ENCODE measurements at regions not wholly inside any gene's neighbourhood (a gene's known extent, or its start where the extent isn't known, plus 50 kb on each side); places are given as distances from the start of the nearest gene placed in this dataset.
"Not testable (repeated sequence)": the region's sequence is repeated elsewhere in the genome, so short reads cannot be mapped to it uniquely, and the experiment has no call there.

- no peaks in the 10 kb centered on the region for H3K9me3 ChIP-seq (ENCODE audit: control insufficient read depth, low read length)
These were observed 110.8 kb downstream of the TRIM27 start for GRCh38 chr6:28812778-28813569.

GRCh38 chr6:28814032-28814976 is 109.5 kb downstream of the TRIM27 start:
- H3K4me1 ChIP-seq (ENCODE audit: control insufficient read depth, insufficient read depth, low read length, poor library complexity, severe bottlenecking): no peaks in the 10 kb centered on the region
- H3K27me3 ChIP-seq (replicated peaks; ENCODE audit: control insufficient read depth, insufficient read depth, low read length, poor library complexity, severe bottlenecking): peaks cover 65% of the 10 kb centered on the region
- H3K36me3 ChIP-seq (ENCODE audit: control insufficient read depth, insufficient read depth, low read length): no peaks in the 10 kb centered on the region
- no peak for DNase-seq
- no peaks in the 10 kb centered on the region for H3K9me3 ChIP-seq (ENCODE audit: control insufficient read depth, low read length)
- H3K4me3 ChIP-seq (ENCODE audit: insufficient read depth, low read depth, low read length, poor library complexity, severe bottlenecking): no peak overlapping the region
- no peak overlapping the region for H3K27ac ChIP-seq (ENCODE audit: insufficient read depth, low read length, poor library complexity, severe bottlenecking)

More at GRCh38 chr6:28812778-28813569, 110.8 kb downstream of the TRIM27 start:
- Histone ChIP-seq H3K4me1 (ENCODE audit: control insufficient read depth, insufficient read depth, low read length, poor library complexity, severe bottlenecking) (no peaks in the 10 kb centered on the region), H3K27ac (ENCODE audit: insufficient read depth, low read length, poor library complexity, severe bottlenecking) (no peak overlapping the region), H3K36me3 (ENCODE audit: control insufficient read depth, insufficient read depth, low read length) (no peaks in the 10 kb centered on the region), H3K4me3 (ENCODE audit: insufficient read depth, low read depth, low read length, poor library complexity, severe bottlenecking) (no peak overlapping the region), H3K27me3 (replicated peaks; ENCODE audit: control insufficient read depth, insufficient read depth, low read length, poor library complexity, severe bottlenecking) (peaks cover 71% of the 10 kb centered on the region)
- DNase-seq: no peak

- no peak overlapping the region for H3K27ac ChIP-seq (ENCODE audit: insufficient read depth, low read length, poor library complexity, severe bottlenecking)
These were observed 107.4 kb downstream of the TRIM27 start for GRCh38 chr6:28816339-28816908.

GRCh38 chr6:28816909-28817807 is 106.6 kb downstream of the TRIM27 start:
- H3K4me1 ChIP-seq (ENCODE audit: control insufficient read depth, insufficient read depth, low read length, poor library complexity, severe bottlenecking): no peaks in the 10 kb centered on the region
- H3K27me3 ChIP-seq (replicated peaks; ENCODE audit: control insufficient read depth, insufficient read depth, low read length, poor library complexity, severe bottlenecking): peaks cover 58% of the 10 kb centered on the region
- H3K36me3 ChIP-seq (ENCODE audit: control insufficient read depth, insufficient read depth, low read length): no peaks in the 10 kb centered on the region
- no peaks in the 10 kb centered on the region for H3K9me3 ChIP-seq (ENCODE audit: control insufficient read depth, low read length)
- H3K4me3 ChIP-seq (ENCODE audit: insufficient read depth, low read depth, low read length, poor library complexity, severe bottlenecking): no peak overlapping the region
- no peak for DNase-seq
- H3K27ac ChIP-seq (ENCODE audit: insufficient read depth, low read length, poor library complexity, severe bottlenecking): no peak overlapping the region

More at GRCh38 chr6:28816339-28816908, 107.4 kb downstream of the TRIM27 start:
- no peak for DNase-seq
- Histone ChIP-seq H3K9me3 (ENCODE audit: control insufficient read depth, low read length) (no peaks in the 10 kb centered on the region), H3K36me3 (ENCODE audit: control insufficient read depth, insufficient read depth, low read length) (no peaks in the 10 kb centered on the region), H3K4me3 (ENCODE audit: insufficient read depth, low read depth, low read length, poor library complexity, severe bottlenecking) (no peak overlapping the region), H3K4me1 (ENCODE audit: control insufficient read depth, insufficient read depth, low read length, poor library complexity, severe bottlenecking) (no peaks in the 10 kb centered on the region), H3K27me3 (replicated peaks; ENCODE audit: control insufficient read depth, insufficient read depth, low read length, poor library complexity, severe bottlenecking) (peaks cover 65% of the 10 kb centered on the region)

GRCh38 chr6:28817808-28818145 is 106.0 kb downstream of the TRIM27 start:
- Histone ChIP-seq H3K36me3 (ENCODE audit: control insufficient read depth, insufficient read depth, low read length) (no peaks in the 10 kb centered on the region), H3K4me3 (ENCODE audit: insufficient read depth, low read depth, low read length, poor library complexity, severe bottlenecking) (no peak overlapping the region), H3K9me3 (ENCODE audit: control insufficient read depth, low read length) (no peaks in the 10 kb centered on the region), H3K27ac (ENCODE audit: insufficient read depth, low read length, poor library complexity, severe bottlenecking) (no peak overlapping the region), H3K27me3 (replicated peaks; ENCODE audit: control insufficient read depth, insufficient read depth, low read length, poor library complexity, severe bottlenecking) (peaks cover 52% of the 10 kb centered on the region), H3K4me1 (ENCODE audit: control insufficient read depth, insufficient read depth, low read length, poor library complexity, severe bottlenecking) (no peaks in the 10 kb centered on the region)
- no peak for DNase-seq

- H3K27me3 ChIP-seq (replicated peaks; ENCODE audit: control insufficient read depth, insufficient read depth, low read length, poor library complexity, severe bottlenecking): peaks cover 39% of the 10 kb centered on the region
- H3K4me3 ChIP-seq (ENCODE audit: insufficient read depth, low read depth, low read length, poor library complexity, severe bottlenecking): no peak overlapping the region
- no peaks in the 10 kb centered on the region for H3K9me3 ChIP-seq (ENCODE audit: control insufficient read depth, low read length)
- H3K27ac ChIP-seq (ENCODE audit: insufficient read depth, low read length, poor library complexity, severe bottlenecking): no peak overlapping the region
- peaks cover 4% of the 10 kb centered on the region for H3K4me1 ChIP-seq (ENCODE audit: control insufficient read depth, insufficient read depth, low read length, poor library complexity, severe bottlenecking)
- H3K36me3 ChIP-seq (ENCODE audit: control insufficient read depth, insufficient read depth, low read length): no peaks in the 10 kb centered on the region
- DNase-seq: no peak
These were observed 98.7 kb downstream of the TRIM27 start for GRCh38 chr6:28824793-28825731.

- no peak for DNase-seq
- Histone ChIP-seq H3K4me3 (ENCODE audit: insufficient read depth, low read depth, low read length, poor library complexity, severe bottlenecking) (no peak overlapping the region), H3K27me3 (replicated peaks; ENCODE audit: control insufficient read depth, insufficient read depth, low read length, poor library complexity, severe bottlenecking) (peaks cover 33% of the 10 kb centered on the region), H3K9me3 (ENCODE audit: control insufficient read depth, low read length) (no peaks in the 10 kb centered on the region), H3K36me3 (ENCODE audit: control insufficient read depth, insufficient read depth, low read length) (no peaks in the 10 kb centered on the region), H3K4me1 (ENCODE audit: control insufficient read depth, insufficient read depth, low read length, poor library complexity, severe bottlenecking) (peaks cover 4% of the 10 kb centered on the region), H3K27ac (ENCODE audit: insufficient read depth, low read length, poor library complexity, severe bottlenecking) (no peak overlapping the region)
These were observed 98.0 kb downstream of the TRIM27 start for GRCh38 chr6:28825732-28826293.

- H3K27me3 ChIP-seq (replicated peaks; ENCODE audit: control insufficient read depth, insufficient read depth, low read length, poor library complexity, severe bottlenecking); DNase-seq; H3K4me3 ChIP-seq (ENCODE audit: insufficient read depth, low read depth, low read length, poor library complexity, severe bottlenecking); H3K36me3 ChIP-seq (ENCODE audit: control insufficient read depth, insufficient read depth, low read length); H3K27ac ChIP-seq (ENCODE audit: insufficient read depth, low read length, poor library complexity, severe bottlenecking); H3K9me3 ChIP-seq (ENCODE audit: control insufficient read depth, low read length); H3K4me1 ChIP-seq (ENCODE audit: control insufficient read depth, insufficient read depth, low read length, poor library complexity, severe bottlenecking): not testable (repeated sequence)
These were observed 92.1 kb downstream of the TRIM27 start for GRCh38 chr6:28831683-28832082.

All from effector memory CD4-positive, alpha-beta T cell (primary cell).